Osteoblast (primary cell): ENCODE measurements at regions not wholly inside any gene's neighbourhood (a gene's known extent, or its start where the extent isn't known, plus 50 kb on each side); places are given as distances from the start of the nearest gene placed in this dataset.
A peak's percentile ranks its signal among the peaks of the same experiment; 100 is the strongest.

Experiments
- DNase-seq: peaks from one replicate; pipeline ENCODE4 v3.0.0; 2011; ENCODE audit warnings: low spot score, mixed read lengths; ENCODE audit not compliant: insufficient read length; ENCODE audit errors: missing footprints
- H2AFZ ChIP-seq: 2 replicates; pipeline ENCODE4 v1.6.0; 2011; ENCODE audit warnings: mild to moderate bottlenecking, low read length
- H3K27ac ChIP-seq: 2 replicates; pipeline ENCODE4 v1.5.1; 2011; ENCODE audit warnings: mild to moderate bottlenecking, low read depth, low read length, moderate library complexity
- H3K27me3 ChIP-seq: 2 replicates; pipeline ENCODE4 v1.6.0; 2012; ENCODE audit warnings: mild to moderate bottlenecking, control low read depth, inconsistent platforms, low read length, moderate library complexity; ENCODE audit not compliant: insufficient read depth
- H3K36me3 ChIP-seq: 2 replicates; pipeline ENCODE4 v1.5.1; 2011; ENCODE audit warnings: mild to moderate bottlenecking, low read length, control low read depth, moderate library complexity; ENCODE audit not compliant: insufficient read depth
- H3K4me1 ChIP-seq: 2 replicates; pipeline ENCODE4 v1.5.1; 2011; ENCODE audit warnings: mild to moderate bottlenecking, low read length, control low read depth, moderate library complexity; ENCODE audit not compliant: insufficient read depth
- H3K4me2 ChIP-seq: 2 replicates; pipeline ENCODE4 v1.6.0; 2011; ENCODE audit warnings: mild to moderate bottlenecking, low read length; ENCODE audit not compliant: insufficient read depth
- H3K4me3 ChIP-seq: fragments of 200-600 bp; sonication (generic); 3 replicates; pipeline ENCODE4 v1.5.1; 2012; ENCODE audit warnings: mild to moderate bottlenecking, low read length, inconsistent platforms; ENCODE audit not compliant: insufficient read depth
- H3K79me2 ChIP-seq: 2 replicates; pipeline ENCODE4 v1.6.0; 2012; ENCODE audit warnings: mild to moderate bottlenecking, low read length, control low read depth, inconsistent platforms; ENCODE audit not compliant: insufficient read depth
- H3K9me3 ChIP-seq: 2 replicates; pipeline ENCODE4 v1.5.1; 2011; ENCODE audit warnings: low read depth, low read length, control low read depth
- H4K20me1 ChIP-seq: 2 replicates; pipeline ENCODE4 v1.6.0; 2012; ENCODE audit warnings: mild to moderate bottlenecking, low read length, control low read depth; ENCODE audit not compliant: insufficient read depth
- TF ChIP-seq, protein P1 (sequence below): IDR thresholded peaks from 2 replicates; pipeline ENCODE4 v1.5.1; 2011; ENCODE audit warnings: mild to moderate bottlenecking, low read depth, low read length, moderate library complexity; ENCODE audit errors: extremely low read depth

DNA sequence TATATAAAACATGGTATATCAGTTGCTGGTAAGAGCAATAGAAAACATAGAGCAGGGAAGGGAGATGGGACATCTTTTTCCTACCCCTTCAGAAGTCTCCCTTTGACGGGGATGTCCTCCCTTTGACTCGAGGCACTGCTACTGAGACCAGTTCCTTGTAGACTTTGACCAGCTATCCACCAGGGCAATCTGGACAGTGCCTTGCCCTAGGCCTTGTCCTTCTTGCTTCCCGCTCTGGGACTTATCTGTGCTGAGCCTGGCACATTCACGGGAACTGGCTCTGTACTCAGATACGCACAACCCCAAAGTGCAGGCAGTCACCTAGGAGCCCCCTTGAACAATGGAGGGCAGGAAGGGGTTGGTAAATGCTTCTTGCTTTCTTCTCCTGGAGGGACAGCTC lies 116.6 kb upstream of the ANKH start:
- no peak overlapping the region for H3K27ac ChIP-seq
- no peaks in the 10 kb centered on the region for H3K9me3 ChIP-seq
- H3K4me1 ChIP-seq = no peaks in the 10 kb centered on the region
- H3K27me3 ChIP-seq = no peaks in the 10 kb centered on the region
- H3K4me3 ChIP-seq = no peak overlapping the region
- TF ChIP-seq, protein P1, sequence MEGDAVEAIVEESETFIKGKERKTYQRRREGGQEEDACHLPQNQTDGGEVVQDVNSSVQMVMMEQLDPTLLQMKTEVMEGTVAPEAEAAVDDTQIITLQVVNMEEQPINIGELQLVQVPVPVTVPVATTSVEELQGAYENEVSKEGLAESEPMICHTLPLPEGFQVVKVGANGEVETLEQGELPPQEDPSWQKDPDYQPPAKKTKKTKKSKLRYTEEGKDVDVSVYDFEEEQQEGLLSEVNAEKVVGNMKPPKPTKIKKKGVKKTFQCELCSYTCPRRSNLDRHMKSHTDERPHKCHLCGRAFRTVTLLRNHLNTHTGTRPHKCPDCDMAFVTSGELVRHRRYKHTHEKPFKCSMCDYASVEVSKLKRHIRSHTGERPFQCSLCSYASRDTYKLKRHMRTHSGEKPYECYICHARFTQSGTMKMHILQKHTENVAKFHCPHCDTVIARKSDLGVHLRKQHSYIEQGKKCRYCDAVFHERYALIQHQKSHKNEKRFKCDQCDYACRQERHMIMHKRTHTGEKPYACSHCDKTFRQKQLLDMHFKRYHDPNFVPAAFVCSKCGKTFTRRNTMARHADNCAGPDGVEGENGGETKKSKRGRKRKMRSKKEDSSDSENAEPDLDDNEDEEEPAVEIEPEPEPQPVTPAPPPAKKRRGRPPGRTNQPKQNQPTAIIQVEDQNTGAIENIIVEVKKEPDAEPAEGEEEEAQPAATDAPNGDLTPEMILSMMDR = no peak
- H3K79me2 ChIP-seq = no peaks in the 10 kb centered on the region
- H2AFZ ChIP-seq = no peak overlapping the region
- H3K4me2 ChIP-seq = no peak overlapping the region
- H4K20me1 ChIP-seq = no peaks in the 10 kb centered on the region
- no peak for DNase-seq
- H3K36me3 ChIP-seq = no peaks in the 10 kb centered on the region

DNA sequence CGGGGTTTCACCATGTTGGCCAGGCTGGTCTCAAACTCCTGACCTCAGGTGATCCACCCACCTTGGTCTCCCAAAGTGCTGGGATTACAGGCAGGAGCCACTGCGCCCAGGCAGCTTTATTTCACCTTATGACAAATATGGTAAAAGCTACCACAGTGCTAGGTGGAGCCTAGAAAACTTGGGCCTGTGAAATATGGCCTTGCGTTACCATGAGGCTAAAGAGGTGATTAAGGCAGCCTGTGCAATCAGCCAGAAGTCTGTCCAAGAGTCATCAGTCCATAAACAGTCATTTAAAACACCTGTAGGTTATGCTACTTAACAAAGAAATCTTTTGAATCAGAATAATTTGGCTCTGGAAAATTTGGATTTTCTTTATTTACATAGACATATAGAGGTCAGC lies 114.8 kb upstream of the ANKH start:
- Histone ChIP-seq H3K27me3 (no peaks in the 10 kb centered on the region), H2AFZ (no peak overlapping the region), H3K79me2 (no peaks in the 10 kb centered on the region), H3K4me1 (no peaks in the 10 kb centered on the region), H3K36me3 (no peaks in the 10 kb centered on the region), H4K20me1 (no peaks in the 10 kb centered on the region), H3K9me3 (no peaks in the 10 kb centered on the region), H3K27ac (no peak overlapping the region), H3K4me2 (no peak overlapping the region), H3K4me3 (no peak overlapping the region)
- DNase-seq = no peak
- TF ChIP-seq, protein P1 = no peak

DNA sequence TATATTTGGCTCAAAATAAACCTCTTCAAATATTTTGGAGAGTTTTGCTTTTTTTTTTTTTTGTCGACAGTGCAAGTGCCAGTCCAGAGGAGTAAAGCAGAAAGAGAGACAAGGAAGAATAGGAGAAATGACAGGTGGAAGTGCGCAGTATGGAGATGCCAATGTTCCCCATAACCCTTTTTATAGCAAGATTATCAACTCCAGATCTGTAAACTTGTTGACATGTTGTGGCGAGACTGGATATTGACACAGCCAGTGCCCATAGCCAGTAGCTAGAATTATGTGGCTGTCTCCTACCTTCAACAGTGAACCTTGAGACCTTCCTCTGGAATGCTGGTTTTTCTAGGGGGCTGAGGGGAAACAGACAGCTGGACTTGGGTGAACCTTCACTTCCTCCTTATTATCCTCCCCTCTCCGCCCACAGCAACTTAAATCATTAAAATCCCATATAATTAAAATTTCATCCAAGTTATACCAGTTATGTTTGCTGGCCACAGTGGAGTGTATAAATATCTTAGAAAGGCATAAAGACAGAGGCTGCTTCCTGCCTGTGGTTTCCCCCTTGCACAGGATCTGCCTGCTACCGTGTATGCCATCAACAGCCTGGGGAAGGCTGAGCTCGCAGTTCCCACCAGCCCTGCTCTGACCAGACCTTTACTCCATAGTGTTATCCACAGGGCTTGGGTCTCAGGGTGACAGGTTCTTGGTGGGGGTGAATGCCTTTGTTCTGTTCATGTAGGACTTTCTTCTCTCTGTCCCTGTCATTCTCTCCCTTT lies 112.3 kb upstream of the ANKH start:
- Histone ChIP-seq H3K79me2 (no peaks in the 10 kb centered on the region), H2AFZ (peak overlapping the region; percentile 35), H3K4me2 (no peak overlapping the region), H3K9me3 (no peaks in the 10 kb centered on the region), H3K36me3 (no peaks in the 10 kb centered on the region), H3K27me3 (no peaks in the 10 kb centered on the region), H4K20me1 (no peaks in the 10 kb centered on the region), H3K27ac (no peak overlapping the region), H3K4me3 (no peak overlapping the region), H3K4me1 (no peaks in the 10 kb centered on the region)
- TF ChIP-seq, protein P1 = no peak
- DNase-seq = no peak

DNA sequence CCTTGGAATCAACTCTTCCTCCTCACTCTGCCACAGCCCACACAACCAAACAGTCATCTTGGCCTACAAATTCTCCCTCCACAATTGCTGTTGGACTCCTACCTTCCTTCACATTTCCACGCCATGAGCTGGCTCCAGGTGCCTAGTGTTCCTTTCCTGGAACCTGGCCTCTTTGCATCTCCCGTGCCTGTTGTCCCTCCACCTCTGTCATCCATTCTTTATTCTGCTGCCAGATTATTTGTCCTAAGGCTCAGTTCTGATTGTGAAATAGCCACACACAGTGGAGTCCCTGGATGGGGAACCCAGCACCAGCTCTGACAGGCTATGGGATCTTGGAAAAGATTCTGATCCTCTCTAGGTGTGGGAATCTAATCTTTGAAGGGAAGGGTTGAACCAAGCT lies 109.1 kb upstream of the ANKH start:
- peaks cover 3% of the 10 kb centered on the region for H3K27me3 ChIP-seq
- H3K4me1 ChIP-seq = no peaks in the 10 kb centered on the region
- H3K9me3 ChIP-seq = no peaks in the 10 kb centered on the region
- peak overlapping the region; percentile 60 for H2AFZ ChIP-seq
- H3K4me2 ChIP-seq = no peak overlapping the region
- no peak overlapping the region for H3K4me3 ChIP-seq
- H3K36me3 ChIP-seq = no peaks in the 10 kb centered on the region
- no peak for DNase-seq
- TF ChIP-seq, protein P1 = no peak
- H3K27ac ChIP-seq = no peak overlapping the region
- no peaks in the 10 kb centered on the region for H4K20me1 ChIP-seq
- no peaks in the 10 kb centered on the region for H3K79me2 ChIP-seq
